Right kidney (tissue), 1 donor: ENCODE measurements at regions not wholly inside any gene's neighbourhood (a gene's known extent, or its start where the extent isn't known, plus 50 kb on each side); places are given as distances from the start of the nearest gene placed in this dataset.
A peak's percentile ranks its signal among the peaks of the same experiment; 100 is the strongest.

Experiments used
- DNase-seq: peaks from one replicate; pipeline ENCODE4 v3.0.0-alpha.2; 2016

DNA sequence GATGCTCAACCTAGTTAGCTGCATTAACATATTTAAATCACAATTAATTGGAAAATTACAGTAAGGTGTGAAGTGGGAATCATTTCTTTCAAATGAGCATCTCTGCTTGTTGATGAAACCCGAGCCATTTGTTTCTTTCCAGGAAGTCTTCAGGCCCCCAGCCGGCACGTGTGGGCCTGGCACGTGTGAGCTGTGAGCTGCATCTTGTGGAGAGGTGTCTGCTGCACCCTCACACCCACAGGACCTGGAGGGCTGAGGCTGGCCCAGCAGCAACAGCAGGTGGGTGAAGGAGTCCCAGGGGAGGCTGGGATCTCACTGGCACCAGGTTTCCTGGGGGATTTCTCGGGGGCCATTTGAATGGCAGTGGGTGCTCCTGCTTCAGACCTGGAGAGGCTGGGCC is 372.5 kb upstream of the MKI67 start:
- no peak for DNase-seq

DNA sequence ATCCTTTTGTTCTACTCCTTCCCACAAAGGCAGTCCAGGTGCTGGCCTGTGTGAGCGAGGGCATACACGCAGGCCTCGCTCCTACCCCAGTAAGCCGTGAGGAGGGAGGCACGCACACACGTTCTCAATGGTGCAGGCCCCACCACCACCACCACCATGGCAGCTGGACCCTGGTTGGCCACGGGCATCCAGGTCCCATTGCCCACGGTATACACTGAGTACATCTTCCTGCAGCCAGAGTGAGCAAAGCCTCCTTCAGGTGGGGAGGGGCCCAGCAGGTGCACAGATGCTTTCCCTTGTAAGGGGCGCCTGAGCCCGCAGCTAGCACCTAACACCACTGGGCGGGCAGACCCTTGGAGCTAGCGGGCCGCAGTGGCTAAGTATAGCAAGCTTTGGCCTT is 373.3 kb upstream of the MKI67 start:
- no peak for DNase-seq

DNA sequence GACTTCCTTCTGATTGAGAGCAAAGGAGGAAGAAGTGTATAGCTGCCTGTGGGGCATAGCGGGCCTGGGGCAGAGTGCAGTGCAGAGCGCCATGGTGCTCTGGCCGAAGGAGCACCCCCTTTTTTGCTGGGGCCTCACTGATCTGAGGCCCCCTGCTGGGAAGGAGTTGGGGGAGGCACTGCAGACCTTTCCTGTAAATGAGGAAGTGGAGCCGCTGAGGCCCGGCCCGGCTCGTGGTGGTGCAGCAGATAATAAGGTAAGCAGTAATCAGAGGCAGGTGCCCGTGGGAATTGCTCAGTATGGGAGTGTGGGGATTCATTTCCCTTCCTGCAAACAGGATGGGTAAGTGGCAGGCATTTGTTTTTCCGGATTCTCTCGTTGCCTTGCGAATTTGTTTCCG is 373.7 kb upstream of the MKI67 start:
- DNase-seq = no peak

DNA sequence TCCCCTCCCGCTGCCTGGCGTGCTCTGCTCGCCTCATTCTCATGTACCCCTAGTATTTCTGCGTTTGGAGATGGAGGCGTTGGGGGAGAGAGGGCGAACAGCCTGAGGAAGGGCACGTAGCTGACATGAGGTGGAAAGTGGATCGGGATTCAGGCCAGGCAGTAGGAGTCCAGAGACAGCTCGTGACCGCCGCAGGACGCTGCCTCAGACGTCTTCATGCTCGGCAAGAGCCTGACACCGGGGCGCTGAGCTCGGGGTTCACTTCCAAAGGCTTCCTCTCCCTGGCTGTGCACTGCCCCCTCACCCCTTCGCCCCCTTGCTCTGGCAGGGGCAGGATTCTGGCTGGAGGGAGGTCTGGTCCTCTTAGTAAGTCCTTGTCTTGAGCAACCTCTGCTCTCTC is 374.4 kb upstream of the MKI67 start:
- DNase-seq = no peak

DNA sequence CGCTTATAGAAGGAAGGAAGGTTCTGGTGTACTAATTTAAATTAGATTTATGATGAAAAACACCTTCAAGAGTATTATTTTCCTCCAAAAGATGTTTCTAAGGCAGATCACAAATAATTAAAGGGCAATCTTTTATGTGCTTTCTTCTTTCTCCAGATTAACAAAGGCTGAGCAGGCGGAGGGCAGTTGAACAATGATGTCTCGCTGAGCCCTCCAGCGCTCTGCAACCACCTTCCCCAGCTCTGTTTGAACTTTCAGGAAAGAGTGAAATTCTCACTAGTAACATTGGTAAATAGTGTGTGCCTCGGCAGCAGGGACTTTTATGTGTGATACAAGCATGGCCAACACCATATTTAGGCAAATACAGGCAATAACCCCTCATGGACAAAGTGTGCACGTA is 379.1 kb upstream of the MKI67 start:
- no peak for DNase-seq

DNA sequence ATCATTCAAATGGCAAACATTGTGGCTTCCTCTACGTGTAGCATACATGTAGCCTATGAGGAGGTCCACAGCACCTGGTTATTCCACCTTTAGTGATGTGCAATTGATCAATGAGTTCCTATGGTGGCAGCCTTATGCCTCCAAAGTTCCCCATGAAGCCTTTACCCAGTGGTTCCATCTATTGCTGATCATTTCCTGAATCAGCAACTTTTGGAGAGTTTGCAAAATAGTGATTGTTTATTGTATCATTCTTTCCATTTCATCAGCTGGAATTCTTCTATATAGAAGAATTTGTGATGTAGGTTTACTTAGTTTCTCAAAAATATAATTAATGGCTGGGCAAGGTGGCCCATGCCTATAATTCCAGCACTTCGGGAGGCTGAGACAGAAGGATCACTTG is 380.2 kb upstream of the MKI67 start:
- no peak for DNase-seq

DNA sequence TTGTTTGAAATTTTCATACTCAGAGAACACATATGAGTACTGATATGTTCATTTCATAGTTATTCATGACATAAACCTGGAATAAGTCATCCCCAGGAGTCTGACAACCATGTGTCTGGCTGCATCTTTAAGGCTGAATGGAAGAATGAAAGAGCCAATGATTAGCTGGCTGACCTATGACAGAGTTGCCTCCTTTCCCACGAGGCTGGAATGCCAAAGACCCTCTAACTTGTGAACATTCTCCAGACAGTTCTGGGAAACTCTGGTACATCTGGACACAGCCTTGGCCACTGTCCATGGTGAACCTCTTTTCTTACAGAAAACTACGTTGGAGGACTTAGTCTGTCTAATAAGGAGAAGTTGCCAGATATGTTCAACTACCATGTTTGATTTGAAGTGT is 380.8 kb upstream of the MKI67 start:
- no peak for DNase-seq

DNA sequence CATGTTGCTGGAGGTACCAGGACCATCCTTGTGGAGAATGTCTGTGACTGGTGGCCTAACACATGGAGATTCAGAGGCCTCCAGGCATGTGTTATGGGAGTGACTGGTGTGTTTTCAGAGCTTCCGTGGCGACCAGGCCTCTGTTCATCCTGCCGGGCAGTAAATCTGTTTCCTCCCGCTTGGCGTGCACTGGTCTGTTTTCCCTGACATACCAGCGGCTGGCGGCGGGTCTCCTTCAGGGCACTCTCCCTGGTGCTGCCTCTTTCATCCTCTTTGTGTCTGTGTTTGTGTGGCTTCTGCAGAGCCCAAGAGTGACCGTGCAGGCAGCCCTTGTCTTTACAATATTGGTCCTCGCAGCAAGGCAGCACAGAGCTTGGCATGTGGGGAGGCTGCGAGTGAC is 385.1 kb upstream of the MKI67 start:
- no peak for DNase-seq

DNA sequence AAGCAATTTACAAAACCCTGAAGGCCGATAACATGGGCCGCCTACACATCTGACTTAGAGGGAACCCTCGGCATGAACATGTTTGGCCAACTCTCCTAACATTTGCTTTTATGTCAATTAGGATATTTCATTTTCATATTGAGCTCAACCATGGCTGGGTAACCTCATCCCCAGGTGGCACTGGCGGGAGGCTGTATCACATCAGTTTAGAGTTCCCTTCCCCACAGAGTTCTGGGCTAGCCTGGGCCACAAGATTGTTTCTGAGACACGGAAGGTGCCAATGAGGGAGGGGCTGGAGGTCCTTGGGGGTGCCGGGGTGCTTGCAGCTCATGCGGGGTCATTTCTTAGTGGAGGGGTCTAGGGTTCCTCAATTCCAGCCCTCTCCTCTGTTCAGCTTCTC is 386.5 kb upstream of the MKI67 start:
- DNase-seq = no peak

DNA sequence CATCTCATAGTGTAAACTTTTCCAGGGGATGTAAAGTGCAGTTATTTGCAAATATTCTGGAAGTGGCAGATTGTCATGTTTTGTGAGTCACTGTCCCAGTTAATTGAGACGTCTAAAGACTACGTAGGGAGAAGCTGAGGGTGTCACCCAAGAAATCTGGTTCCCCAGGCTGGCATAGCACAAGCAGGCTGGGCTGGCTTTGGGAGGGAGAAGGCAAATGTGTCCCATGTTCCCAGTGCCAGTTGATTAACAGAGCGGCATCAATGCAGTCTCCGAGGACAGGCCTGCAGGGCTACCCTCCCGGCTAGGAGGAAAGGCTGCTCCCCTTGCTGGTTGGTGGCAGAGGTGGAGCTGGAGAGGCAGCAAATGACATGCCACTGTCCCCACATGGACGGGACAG is 388.3 kb upstream of the MKI67 start:
- DNase-seq = no peak

DNA sequence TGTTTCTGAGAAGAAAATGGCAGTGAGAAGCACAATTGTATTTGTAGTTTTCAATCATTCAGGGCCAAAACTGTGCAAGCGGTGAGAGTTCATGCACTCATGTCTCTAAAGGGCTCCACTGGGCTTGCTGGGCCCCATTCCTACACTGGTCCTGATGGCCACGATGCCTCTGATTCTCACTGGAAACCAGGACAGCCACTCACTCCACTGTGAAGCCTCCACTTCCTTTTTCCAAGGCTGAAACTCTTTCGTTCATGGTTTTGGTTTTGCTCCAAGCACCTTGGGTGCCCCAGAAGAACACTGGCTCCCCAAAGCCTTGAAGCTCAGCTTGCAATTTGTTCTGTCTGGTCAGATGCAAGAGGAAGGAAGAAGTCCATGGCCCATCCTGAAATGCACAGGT is 390.0 kb upstream of the MKI67 start:
- no peak for DNase-seq

DNA sequence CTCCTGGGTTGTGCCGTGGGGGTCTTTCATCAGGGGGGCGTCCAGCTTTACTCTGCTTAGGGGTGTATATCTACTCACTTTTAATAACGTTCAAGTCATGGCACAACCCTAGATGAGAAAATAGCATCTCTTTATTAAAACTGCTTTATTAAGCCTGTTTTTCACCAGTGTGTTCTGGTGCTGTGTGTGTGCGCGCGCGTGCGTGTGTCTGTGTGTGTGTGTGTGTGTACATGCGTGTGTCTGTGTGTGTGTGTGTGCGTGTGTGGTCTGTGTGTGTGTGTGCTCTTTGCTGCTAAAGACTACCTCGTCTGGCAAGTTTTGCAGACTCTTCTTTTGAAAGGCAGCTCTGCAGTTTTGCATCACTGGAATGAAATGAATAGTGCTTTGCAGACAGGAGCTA is 390.9 kb upstream of the MKI67 start:
- no peak for DNase-seq

DNA sequence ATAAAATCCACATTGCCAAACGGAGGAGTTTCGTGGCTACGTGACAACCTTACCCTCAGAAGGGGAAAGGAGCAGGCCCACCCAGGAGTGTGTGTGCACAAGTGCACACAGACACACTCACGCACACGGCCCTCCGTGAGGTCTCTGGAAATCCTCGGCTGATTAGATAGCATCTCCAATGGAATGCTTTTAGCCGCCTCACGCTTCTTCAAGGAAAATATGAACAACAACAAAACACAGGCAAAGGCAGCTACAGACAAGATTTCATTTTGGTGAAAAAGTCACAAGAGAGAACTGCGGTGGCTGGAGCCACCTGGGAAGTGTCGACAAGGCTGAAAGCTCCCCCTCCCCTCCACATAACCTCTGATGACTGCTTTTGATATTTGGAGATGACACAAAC is 391.8 kb upstream of the MKI67 start:
- no peak for DNase-seq

DNA sequence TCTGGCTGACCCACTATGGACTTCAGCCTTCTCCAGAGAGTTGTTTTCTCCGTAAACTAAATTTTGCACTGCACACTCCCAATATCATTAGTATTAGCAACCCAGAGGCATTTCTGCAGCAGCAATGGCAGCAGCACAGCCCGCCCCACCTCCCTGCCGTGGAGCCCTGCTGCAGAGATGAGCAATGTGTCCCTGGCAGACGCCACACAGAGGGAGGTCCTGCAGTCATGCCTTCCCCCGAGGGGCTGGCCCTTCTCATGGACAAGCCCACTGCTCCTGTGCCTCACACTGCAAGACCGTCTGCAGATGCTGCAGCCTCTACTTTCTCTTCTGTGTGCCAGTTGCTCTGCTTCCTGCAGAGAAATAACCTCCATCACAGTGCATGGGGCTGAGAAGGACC is 393.4 kb upstream of the MKI67 start:
- DNase-seq = no peak

DNA sequence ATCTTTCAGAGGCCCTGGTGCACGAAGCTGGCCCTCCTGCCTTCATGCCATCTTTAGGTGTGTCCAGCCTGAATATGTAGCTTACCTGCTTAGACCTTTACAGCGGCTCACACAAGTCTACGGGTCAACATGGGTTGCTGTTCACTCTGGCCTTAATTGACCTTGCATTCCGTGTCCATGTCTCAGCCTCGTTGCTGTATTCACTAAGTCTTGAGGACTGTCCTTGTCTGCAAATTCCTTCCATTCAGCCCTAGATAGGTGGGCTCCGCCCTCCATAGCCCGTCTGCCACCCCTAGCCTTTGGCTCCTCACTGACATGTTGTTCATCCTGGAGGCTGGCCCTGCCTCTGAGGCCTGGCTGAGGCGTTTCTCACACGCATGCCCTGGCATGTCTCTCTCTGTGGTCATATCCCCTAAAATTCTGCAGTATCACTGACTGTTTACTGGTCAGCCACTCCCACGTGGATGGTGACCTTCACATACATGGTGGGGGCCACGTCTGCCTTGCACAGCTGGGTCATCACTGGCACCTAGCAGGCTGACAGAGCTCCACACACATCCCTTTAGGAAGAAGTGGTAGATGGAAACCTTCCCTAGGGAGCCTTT is 394.1 kb upstream of the MKI67 start:
- DNase-seq = no peak

DNA sequence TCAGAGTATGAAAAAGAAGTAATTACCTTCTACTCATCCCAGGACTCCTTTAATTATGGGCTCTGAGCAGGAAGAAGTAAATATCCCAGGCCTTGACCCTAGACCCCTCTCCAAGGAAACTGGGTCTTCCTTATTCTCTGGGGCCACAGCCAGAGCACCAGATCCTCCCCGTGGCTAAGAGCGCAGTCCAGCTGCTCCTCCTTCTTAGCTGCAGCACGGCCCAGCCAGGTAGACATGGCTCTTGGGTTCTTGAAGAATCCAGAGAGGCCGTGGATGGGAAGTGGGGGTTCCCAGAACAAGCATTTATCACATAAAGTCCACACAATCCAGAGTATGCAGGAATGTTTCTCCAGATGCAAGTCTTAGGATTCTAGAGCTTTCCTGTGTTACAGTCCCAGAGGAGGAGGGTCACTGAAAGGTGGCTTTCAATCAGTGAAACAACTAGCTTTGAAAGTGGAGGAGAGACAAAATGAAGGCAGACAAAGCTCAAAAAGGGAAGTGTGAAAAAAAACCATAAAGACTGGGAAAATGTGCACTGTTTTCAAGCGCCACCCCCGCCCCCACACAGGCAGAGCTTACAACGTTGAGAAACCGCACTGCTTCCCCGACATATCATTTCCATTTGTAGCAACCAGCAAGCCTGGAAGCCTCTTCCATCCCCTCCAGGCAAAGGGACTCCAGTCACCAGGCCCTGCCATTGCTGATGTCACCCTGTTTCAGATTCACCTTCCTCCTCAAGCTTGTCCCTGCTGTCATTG is 396.5 kb upstream of the MKI67 start:
- no peak for DNase-seq

DNA sequence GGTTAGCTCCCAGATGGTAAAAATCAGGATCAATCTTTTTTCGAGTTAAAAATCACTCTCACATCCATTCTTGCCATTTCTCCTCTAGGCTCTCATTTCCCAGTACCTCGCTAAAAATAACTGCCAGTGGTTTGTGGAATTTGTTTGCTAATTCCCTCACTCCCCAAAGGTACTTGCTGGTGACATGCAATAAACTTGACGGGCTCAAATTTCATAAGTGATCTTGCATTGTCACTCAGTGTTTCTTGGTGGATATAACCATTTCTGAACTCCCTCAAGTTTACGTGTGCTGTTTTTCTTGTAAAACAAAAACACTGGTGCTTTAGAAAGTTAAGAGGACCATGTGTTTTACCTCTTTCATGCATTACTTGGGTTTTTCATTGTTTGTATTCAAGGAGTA is 399.2 kb upstream of the MKI67 start:
- DNase-seq = no peak

DNA sequence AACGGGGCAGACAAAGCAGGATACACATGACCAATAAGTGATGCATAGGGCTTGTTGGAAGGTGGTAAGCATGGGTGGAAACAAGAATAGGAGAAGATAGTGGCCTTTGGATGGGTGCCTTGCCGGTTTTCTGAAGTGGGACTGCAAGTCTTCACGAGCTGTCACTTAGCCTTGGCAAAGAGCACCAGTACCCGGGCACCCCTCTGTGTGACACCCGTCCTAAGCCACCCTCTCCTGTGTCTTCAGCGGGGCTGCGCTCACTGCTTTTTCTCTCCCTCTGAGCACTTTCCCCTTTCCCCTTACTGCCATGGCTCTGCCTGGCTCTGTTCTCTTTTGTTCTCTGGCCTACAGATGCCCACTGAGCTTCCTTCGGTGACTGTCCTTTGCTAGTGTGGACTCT is 399.7 kb upstream of the MKI67 start:
- DNase-seq = no peak

DNA sequence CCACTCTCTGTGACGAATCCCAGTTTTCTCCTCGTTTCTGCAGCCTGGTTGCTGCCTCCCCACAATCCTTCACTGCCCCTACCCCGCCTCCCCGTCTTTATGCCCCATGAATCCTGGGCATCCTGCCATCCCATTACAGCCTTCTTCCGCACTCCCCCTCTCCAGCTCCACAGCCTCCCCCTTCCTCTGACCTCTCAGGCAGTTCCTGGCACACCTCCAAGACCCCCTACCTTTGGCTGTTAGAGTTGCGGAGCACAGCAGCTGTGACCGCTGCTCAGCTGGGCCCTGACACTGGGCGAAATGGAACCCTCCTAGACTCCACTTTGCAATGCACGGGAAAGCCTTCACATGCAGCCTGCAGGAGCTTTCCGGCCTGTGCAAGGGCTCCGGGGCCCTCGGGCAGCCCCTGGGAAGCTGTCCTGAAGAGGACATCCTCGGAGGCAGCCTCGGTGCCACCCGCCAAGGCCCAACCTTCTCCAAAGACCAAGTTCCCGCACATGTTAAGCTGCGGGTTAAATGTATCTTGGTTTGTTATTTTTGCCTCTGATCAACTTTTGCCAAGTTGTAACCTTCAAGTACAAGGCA is 400.7 kb upstream of the MKI67 start:
- DNase-seq = peak; percentile 74

DNA sequence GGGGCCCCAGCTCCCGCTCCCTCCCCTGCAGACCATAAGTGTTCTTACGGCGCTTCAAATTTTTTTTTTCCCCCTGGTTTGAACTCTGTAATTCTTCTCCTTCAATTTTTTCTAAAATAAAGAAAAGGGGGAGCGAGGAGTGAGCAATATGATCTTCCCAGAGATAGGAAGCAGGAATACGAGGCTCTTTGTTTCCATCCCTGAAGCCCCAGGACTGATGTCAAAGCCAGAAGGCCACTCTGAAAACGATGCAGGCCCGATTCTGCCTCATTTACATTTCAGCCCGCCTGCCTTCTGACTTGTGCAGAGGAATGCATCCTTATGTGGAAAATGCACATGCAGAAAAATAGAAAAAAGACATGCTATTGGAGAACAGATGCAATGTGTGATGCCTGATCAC is 401.5 kb upstream of the MKI67 start:
- peak; percentile 31 for DNase-seq

DNA sequence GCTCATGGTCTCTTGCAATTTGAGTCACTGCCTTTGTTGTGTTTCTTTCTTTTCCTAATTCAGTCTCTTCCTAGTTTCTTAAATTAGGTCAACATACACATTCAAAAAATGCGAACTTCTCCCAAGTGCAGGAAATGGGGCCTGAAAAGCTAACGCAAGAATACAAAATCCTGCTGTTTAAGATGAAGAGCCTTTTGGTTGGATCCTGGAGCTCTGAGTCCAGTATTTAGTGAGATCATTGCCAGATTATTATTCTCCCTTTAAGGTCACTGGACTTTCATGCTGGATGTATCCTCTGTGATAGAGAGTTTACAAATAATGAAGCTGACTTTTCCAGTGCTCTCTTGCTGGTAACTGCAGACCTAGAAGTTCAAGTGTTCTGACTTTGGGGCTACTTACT is 401.9 kb upstream of the MKI67 start:
- DNase-seq = no peak

DNA sequence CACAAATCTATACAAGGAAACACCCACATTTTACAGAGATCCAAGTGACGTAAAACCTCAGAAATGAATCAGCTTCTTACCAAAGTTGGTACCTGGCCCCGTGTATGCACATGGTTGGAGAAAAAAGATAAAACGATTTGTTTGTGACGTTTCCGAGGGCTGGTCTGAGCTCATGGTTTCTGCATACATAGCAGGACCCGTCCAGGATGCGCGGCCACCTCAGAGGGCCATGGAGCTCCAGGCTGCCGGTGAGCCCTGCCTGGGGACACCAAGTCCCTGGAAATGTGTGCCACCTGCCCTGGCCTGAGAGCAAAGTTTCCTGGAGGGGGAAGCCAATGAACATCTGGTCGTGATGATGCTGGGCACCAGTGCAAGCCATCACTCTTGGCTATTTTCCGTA is 402.6 kb upstream of the MKI67 start:
- DNase-seq = no peak

DNA sequence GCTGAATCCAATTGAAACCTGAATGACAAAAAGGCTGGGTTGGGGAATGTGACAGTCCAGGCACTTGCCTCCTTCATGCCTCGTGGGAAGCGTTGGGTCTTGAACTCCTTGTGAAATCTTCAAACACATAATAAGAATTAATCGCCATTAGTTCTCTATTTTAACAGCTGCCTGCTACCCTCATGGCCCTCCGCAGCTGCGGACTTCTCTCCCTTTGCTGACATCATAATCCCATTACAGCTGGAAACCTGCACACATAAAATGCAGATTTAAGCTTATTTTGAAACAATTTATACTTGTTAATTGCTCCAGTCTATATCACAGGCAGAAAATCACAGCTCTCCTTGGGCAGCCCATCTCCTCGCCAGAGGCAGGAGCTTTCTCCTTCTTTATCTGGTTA is 403.0 kb upstream of the MKI67 start:
- no peak for DNase-seq

DNA sequence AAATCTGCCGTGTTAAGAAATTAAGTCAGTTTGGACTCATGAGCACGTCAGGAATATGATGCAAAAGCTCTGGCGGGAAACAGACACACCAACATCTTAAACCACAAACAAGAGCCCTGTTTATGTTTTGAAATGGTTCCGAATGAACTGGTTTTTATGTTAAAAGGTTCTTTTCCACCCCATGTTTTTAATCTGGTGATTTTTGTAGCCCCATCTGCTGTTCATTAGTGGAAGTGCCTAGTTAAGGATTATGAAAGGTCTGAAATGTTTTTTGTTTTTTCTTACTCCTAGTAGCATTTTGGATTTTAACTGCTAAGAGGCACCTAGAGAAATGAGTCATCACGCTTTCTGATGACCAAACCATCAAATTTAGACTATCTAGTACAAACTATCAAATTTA is 404.1 kb upstream of the MKI67 start:
- no peak for DNase-seq
